Suprapubic skin (tissue), 4 donors: ENCODE measurements at regions not wholly inside any gene's neighbourhood (a gene's known extent, or its start where the extent isn't known, plus 50 kb on each side); places are given as distances from the start of the nearest gene placed in this dataset.

ENCODE experiments used
- DNase-seq, 2 donors: peaks; one replicate each; pipeline ENCODE4 v3.0.0-alpha.2; 2019; ENCODE audit warnings: low spot score in 2 of 2
- H3K27ac ChIP-seq: fragments of 200-600 bp; sonication (generic); one replicate; pipeline ENCODE4 v1.5.1; 2019
- H3K27me3 ChIP-seq: fragments of 200-600 bp; sonication (generic); one replicate; pipeline ENCODE4 v1.5.1; 2019
- H3K36me3 ChIP-seq: fragments of 200-600 bp; sonication (generic); one replicate; pipeline ENCODE4 v1.5.1; 2019
- H3K4me1 ChIP-seq: fragments of 200-600 bp; sonication (generic); one replicate; pipeline ENCODE4 v1.5.1; 2019
- H3K4me3 ChIP-seq: fragments of 200-600 bp; sonication (generic); one replicate; pipeline ENCODE4 v1.5.1; 2019; ENCODE audit warnings: mild to moderate bottlenecking
- H3K9me3 ChIP-seq: fragments of 200-600 bp; sonication (generic); one replicate; pipeline ENCODE4 v1.5.1; 2019
- EP300 ChIP-seq: sonication (generic); formaldehyde crosslinking; IDR thresholded peaks from one replicate; pipeline ENCODE4 v1.6.1; 2017; ENCODE audit warnings: antibody characterized with exemption
- POLR2A ChIP-seq, 2 donors: fragments of 450-650 bp; IDR thresholded peaks; one replicate each; pipeline ENCODE4 v1.6.1; 2017; ENCODE audit warnings: antibody characterized with exemption in 2 of 2, mild to moderate bottlenecking in 2 of 2, moderate library complexity in 2 of 2
- POLR2AphosphoS5 ChIP-seq, 3 donors: sonication (generic); formaldehyde crosslinking; IDR thresholded peaks; one replicate each; pipeline ENCODE4 v1.6.1; 2017; ENCODE audit warnings: antibody characterized with exemption in 3 of 3
- WGBS: methylation state at CpG from one replicate; pipeline ENCODE4 v1.1.5; 2018; 5-methylcytosine and 5-hydroxymethylcytosine counted together
- TF ChIP-seq, protein P1 (sequence below), 2 donors: fragments of 200-600 bp in 1 of 2; fragments of 450-650 bp in 1 of 2; sonication (generic) in 1 of 2; IDR thresholded peaks; one replicate each; pipeline ENCODE4 v1.5.1; 2016 to 2019; ENCODE audit warnings: antibody characterized with exemption in 2 of 2, mild to moderate bottlenecking in 1 of 2, moderate library complexity in 1 of 2

DNA sequence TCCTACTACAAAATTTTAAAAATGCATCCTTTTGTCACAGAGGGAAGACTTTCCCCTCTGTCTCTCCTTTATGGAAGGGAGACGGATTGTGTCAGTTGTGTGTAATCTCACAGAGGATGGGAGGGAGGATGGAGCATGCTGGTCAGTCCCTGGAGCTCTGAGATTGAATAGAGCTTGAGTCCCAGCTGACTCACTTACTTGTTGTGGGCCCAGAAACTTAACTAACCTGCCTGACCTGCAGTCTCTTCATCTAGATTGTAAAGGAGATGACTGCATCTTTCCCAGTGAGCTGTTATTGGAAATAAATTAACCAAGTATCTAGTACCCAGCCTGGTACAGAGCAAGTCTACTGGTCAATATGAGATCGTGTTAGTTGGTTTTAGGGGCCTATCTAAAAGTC is 77.9 kb upstream of the ADO start:
- 84% methylated on average over 2 of the region's 2 CpGs for WGBS
- H3K4me1 ChIP-seq = no peaks in the 10 kb centered on the region

DNA sequence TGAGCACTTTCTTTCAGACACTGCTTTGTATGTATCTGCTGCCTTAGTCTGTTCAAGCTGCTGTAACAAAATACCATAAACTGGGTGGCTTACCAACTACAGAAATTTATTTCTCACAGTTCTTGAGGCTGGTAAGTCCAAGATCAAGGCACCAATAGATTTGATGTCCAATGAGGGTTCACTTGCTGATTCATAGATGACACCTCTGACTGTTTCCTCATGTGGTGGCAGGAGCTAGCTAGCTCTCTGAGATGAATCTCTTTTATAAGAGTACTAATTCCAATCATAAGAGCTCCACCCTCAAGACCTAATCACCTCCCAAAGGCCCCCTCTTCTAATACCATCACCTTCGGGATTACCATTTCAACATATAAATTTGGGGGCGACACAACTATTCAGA is 76.6 kb upstream of the ADO start:
- no peak for DNase-seq
- TF ChIP-seq POLR2A (IDR thresholded peaks at IDR 0.05) = no peak
- TF ChIP-seq POLR2AphosphoS5 (IDR thresholded peaks at IDR 0.05) = no peak
- TF ChIP-seq, protein P1, sequence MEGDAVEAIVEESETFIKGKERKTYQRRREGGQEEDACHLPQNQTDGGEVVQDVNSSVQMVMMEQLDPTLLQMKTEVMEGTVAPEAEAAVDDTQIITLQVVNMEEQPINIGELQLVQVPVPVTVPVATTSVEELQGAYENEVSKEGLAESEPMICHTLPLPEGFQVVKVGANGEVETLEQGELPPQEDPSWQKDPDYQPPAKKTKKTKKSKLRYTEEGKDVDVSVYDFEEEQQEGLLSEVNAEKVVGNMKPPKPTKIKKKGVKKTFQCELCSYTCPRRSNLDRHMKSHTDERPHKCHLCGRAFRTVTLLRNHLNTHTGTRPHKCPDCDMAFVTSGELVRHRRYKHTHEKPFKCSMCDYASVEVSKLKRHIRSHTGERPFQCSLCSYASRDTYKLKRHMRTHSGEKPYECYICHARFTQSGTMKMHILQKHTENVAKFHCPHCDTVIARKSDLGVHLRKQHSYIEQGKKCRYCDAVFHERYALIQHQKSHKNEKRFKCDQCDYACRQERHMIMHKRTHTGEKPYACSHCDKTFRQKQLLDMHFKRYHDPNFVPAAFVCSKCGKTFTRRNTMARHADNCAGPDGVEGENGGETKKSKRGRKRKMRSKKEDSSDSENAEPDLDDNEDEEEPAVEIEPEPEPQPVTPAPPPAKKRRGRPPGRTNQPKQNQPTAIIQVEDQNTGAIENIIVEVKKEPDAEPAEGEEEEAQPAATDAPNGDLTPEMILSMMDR (IDR thresholded peaks at IDR 0.05) = no peak
- WGBS = 94% methylated on average over 2 of the region's 2 CpGs
- H3K4me3 ChIP-seq = no peak overlapping the region
- H3K4me1 ChIP-seq = no peaks in the 10 kb centered on the region
- no peaks in the 10 kb centered on the region for H3K36me3 ChIP-seq
- no peaks in the 10 kb centered on the region for H3K27me3 ChIP-seq
- H3K9me3 ChIP-seq = no peaks in the 10 kb centered on the region
- no peak overlapping the region for H3K27ac ChIP-seq

More for the DNA sequence above, 77.9 kb upstream of the ADO start:
- Histone ChIP-seq H3K27me3 (no peaks in the 10 kb centered on the region), H3K9me3 (no peaks in the 10 kb centered on the region), H3K4me3 (no peak overlapping the region), H3K36me3 (no peaks in the 10 kb centered on the region), H3K27ac (no peak overlapping the region)
- no peak for DNase-seq
- TF ChIP-seq POLR2AphosphoS5 (IDR thresholded peaks at IDR 0.05) (no peak), EP300 (no peak)
- TF ChIP-seq, protein P1 (IDR thresholded peaks at IDR 0.05) = no peak

GRCh38 chr10:62728479-62728878 is 76.0 kb upstream of the ADO start:
- Histone ChIP-seq H3K4me3 (no peak overlapping the region), H3K27ac (no peak overlapping the region), H3K36me3 (no peaks in the 10 kb centered on the region), H3K27me3 (no peaks in the 10 kb centered on the region), H3K9me3 (no peaks in the 10 kb centered on the region), H3K4me1 (no peaks in the 10 kb centered on the region)
- 43% methylated on average over 1 of the region's 1 CpG for WGBS
- DNase-seq = no peak
- TF ChIP-seq EP300 (no peak), POLR2AphosphoS5 (IDR thresholded peaks at IDR 0.05) (no peak)
- TF ChIP-seq, protein P1 (IDR thresholded peaks at IDR 0.05) = no peak

DNA sequence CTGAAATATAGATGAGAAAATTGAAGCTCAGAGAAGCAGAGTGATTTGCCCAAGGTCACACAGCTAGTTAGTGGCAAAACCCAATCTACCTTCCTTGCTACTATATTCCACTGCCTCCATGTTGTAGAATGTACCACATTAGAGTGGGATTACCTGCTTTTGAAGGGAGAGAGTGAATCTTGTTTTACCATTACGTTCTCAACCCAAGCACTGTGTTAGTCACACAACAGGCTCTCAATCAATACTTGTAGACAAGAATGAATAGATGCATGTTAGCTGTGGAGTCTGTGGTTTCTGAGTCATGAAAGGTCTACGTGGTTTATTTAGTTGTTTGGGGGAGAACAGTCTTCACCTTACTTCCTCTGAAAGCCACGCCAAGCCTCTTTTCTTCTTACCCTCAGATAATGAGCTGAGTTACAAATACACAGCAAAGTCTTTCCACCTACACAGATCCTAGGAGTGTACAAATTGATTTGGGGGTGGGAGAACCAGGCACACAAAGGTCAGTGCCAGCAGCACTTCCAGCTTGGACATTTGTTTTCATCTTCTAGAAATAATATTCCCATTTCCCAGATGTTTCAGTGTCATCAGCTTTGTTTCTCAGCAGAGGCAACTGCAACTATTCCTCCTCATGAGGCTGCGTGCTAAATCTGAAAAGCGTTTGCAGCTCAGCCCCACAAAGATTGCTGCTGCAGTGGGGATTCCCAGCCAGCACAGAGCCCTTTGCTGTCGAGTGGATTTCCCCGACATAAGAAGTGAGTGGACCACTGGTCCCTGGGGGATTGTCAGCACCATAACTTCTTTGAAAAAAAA is 71.5 kb upstream of the ADO start:
- Histone ChIP-seq H3K27me3 (no peaks in the 10 kb centered on the region), H3K9me3 (no peaks in the 10 kb centered on the region), H3K36me3 (no peaks in the 10 kb centered on the region), H3K4me3 (no peak overlapping the region), H3K27ac (no peak overlapping the region), H3K4me1 (no peaks in the 10 kb centered on the region)
- no peak for DNase-seq
- 68% methylated on average over 7 of the region's 7 CpGs for WGBS
- no peak for TF ChIP-seq POLR2A (IDR thresholded peaks at IDR 0.05)
- TF ChIP-seq, protein P1 (IDR thresholded peaks at IDR 0.05) = no peak
- no peak for TF ChIP-seq EP300
- no peak for TF ChIP-seq POLR2AphosphoS5 (IDR thresholded peaks at IDR 0.05)

DNA sequence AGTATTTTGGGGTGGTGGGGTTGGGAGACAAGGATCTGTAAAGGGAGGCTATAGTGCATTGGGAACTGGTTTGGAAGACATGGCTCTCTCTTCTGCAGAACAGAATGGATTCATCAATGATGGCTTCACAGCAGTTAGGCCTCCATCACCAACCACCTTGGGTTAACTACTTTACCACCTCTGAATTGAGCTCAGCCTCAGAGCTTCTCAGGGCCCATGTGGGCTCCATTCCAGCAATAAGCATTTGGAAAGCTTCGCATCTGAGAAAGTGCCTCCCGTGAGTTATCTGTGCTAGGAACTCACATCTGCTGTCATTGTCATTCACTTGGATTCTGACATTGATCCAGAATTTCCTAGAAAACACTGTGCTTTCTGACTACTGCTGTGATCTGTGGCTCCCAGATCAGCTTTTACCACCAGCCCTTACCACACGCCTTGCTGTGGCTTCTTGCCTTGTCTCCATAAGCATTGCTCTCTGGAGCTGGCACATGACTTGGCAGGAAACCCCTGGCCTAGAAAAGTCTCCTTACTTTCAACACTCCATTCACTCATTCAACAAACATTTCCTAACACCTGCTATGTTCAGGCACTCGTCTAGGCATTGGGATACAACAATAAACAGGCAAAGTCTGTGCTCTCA is 70.7 kb upstream of the ADO start:
- H3K4me1 ChIP-seq = no peaks in the 10 kb centered on the region
- H3K27ac ChIP-seq = no peak overlapping the region
- no peaks in the 10 kb centered on the region for H3K36me3 ChIP-seq
- TF ChIP-seq EP300 = no peak
- TF ChIP-seq POLR2AphosphoS5 (IDR thresholded peaks at IDR 0.05) = no peak
- no peak for TF ChIP-seq POLR2A (IDR thresholded peaks at IDR 0.05)
- TF ChIP-seq, protein P1 (IDR thresholded peaks at IDR 0.05) = no peak
- DNase-seq = no peak
- no peaks in the 10 kb centered on the region for H3K9me3 ChIP-seq
- WGBS = 86% methylated on average over 4 of the region's 4 CpGs
- H3K4me3 ChIP-seq = no peak overlapping the region
- H3K27me3 ChIP-seq = no peaks in the 10 kb centered on the region
